ENCODE measurements at regions not wholly inside any gene's neighbourhood (a gene's known extent, or its start where the extent isn't known, plus 50 kb on each side); places are given as distances from the start of the nearest gene placed in this dataset.

DNA sequence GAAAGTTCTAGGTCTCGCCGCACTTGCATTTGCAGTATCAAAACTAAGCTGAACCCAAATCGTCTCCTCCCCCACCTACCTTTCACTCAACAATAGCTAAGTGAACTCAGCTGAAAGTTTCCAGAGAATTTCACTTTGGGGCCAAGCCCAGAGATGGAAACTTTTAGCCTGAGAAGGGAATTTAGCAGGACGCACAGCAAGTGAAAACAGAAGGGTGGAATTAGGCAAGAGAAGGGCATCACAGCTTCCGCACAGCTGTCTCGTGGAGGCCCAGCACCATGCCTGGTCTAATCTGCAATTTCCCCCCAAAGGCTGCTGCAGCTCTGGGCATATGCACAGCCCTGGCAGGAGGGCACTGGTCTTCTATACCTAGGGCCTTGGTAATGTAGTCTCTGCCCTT, 262.0 kb downstream of the TNS1 start:
- Histone ChIP-seq H3K36me3 (ENCODE audit: control insufficient read depth in 4 of 4, insufficient read depth in 4 of 4, low read length in 4 of 4) (peaks cover 0 to 2% (median 0%) of the 10 kb centered on the region in 4 donors), H3K27ac (ENCODE audit: low read depth in 1 of 2, low read length in 1 of 2) (no peak overlapping the region), H3K4me1 (ENCODE audit: control insufficient read depth in 5 of 5, insufficient read depth in 5 of 5, low read length in 5 of 5) (peaks cover 0 to 15% (median 4%) of the 10 kb centered on the region in 5 donors), H3K27me3 (ENCODE audit: control insufficient read depth in 3 of 3, insufficient read depth in 3 of 3, low read length in 2 of 3) (no peaks in the 10 kb centered on the region), H3K9me3 (ENCODE audit: control insufficient read depth in 4 of 4, insufficient read depth in 3 of 4, low read length in 3 of 4) (peaks cover 0 to 2% (median 0%) of the 10 kb centered on the region in 4 donors), H3K4me3 (no peak overlapping the region), H3K9ac (ENCODE audit: insufficient read depth in 1 of 2, low read length in 2 of 2) (no peak overlapping the region)
- DNase-seq (no peak), ATAC-seq (ENCODE audit: insufficient read depth, low FRiP score) (no peak)
- 82 to 89% methylated on average over 6 of the region's 6 CpGs for WGBS, 2 donors
- TF ChIP-seq, protein P1, sequence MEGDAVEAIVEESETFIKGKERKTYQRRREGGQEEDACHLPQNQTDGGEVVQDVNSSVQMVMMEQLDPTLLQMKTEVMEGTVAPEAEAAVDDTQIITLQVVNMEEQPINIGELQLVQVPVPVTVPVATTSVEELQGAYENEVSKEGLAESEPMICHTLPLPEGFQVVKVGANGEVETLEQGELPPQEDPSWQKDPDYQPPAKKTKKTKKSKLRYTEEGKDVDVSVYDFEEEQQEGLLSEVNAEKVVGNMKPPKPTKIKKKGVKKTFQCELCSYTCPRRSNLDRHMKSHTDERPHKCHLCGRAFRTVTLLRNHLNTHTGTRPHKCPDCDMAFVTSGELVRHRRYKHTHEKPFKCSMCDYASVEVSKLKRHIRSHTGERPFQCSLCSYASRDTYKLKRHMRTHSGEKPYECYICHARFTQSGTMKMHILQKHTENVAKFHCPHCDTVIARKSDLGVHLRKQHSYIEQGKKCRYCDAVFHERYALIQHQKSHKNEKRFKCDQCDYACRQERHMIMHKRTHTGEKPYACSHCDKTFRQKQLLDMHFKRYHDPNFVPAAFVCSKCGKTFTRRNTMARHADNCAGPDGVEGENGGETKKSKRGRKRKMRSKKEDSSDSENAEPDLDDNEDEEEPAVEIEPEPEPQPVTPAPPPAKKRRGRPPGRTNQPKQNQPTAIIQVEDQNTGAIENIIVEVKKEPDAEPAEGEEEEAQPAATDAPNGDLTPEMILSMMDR (IDR thresholded peaks at IDR 0.05; ENCODE audit: control extremely low read depth, extremely low read depth), result no peak

DNA sequence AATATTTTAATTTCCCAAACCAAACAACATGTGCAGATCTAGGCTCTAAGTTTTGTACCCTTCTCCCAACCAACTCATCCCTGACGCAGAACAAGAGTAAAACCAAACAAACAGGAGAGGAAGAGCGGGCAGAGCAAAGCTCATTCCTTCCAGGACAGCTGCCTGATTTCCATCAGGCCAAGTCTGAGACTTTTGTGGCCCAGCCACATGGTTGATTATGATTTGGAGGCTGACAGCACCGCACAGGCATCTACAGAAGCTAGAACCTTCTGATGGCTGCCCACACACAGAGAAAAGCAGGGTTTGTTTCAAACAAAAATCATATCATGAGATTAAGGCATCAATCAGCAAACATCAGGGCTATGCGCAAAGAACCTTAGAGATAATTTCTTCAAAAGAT, 262.6 kb downstream of the TNS1 start:
- no peak for ATAC-seq (ENCODE audit: insufficient read depth, low FRiP score)
- peaks cover 0 to 15% (median 4%) of the 10 kb centered on the region in 5 donors for H3K4me1 ChIP-seq (ENCODE audit: control insufficient read depth in 5 of 5, insufficient read depth in 5 of 5, low read length in 5 of 5)
- DNase-seq, result no peak
- TF ChIP-seq, protein P1 (IDR thresholded peaks at IDR 0.05; ENCODE audit: control extremely low read depth, extremely low read depth), result no peak
- H3K4me3 ChIP-seq, result no peak overlapping the region
- H3K9ac ChIP-seq (ENCODE audit: insufficient read depth in 1 of 2, low read length in 2 of 2), result no peak overlapping the region
- H3K27ac ChIP-seq (ENCODE audit: low read depth in 1 of 2, low read length in 1 of 2), result no peak overlapping the region
- WGBS, 2 donors, result 86 to 92% methylated on average over 4 of the region's 4 CpGs
- no peaks in the 10 kb centered on the region for H3K27me3 ChIP-seq (ENCODE audit: control insufficient read depth in 3 of 3, insufficient read depth in 3 of 3, low read length in 2 of 3)
- peaks cover 0 to 1% (median 0%) of the 10 kb centered on the region in 4 donors for H3K9me3 ChIP-seq (ENCODE audit: control insufficient read depth in 4 of 4, insufficient read depth in 3 of 4, low read length in 3 of 4)
- H3K36me3 ChIP-seq (ENCODE audit: control insufficient read depth in 4 of 4, insufficient read depth in 4 of 4, low read length in 4 of 4), result peaks cover 0 to 2% (median 0%) of the 10 kb centered on the region in 4 donors

DNA sequence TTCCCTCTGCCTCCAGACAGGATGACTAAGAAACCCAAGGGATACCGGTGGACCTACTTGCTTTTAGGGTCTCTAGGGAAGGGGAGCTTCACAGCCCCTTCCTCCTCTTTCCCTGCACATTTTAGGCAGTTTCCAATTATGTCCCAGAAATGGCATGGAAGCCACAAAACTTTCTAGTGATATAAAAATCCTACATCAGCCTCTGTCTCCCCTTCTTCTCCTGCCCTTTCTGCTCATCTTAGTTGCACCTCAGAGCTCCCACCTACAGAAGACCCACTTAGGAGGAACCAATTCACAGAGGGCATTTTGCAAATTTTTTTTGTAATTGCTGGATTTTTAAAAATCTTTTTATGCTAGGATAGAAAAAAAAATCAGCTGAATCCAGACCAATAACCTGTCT, 263.1 kb downstream of the TNS1 start:
- H3K4me3 ChIP-seq, result no peak overlapping the region
- H3K36me3 ChIP-seq (ENCODE audit: control insufficient read depth in 4 of 4, insufficient read depth in 4 of 4, low read length in 4 of 4), result peaks cover 0 to 2% (median 0%) of the 10 kb centered on the region in 4 donors
- TF ChIP-seq, protein P1 (IDR thresholded peaks at IDR 0.05; ENCODE audit: control extremely low read depth, extremely low read depth), result no peak
- H3K4me1 ChIP-seq (ENCODE audit: control insufficient read depth in 5 of 5, insufficient read depth in 5 of 5, low read length in 5 of 5), result peaks cover 0 to 15% (median 4%) of the 10 kb centered on the region in 5 donors
- no peak overlapping the region for H3K27ac ChIP-seq (ENCODE audit: low read depth in 1 of 2, low read length in 1 of 2)
- ATAC-seq (ENCODE audit: insufficient read depth, low FRiP score) (no peak), DNase-seq (no peak)
- 93 to 100% methylated on average over 1 of the region's 1 CpG for WGBS, 2 donors
- H3K9me3 ChIP-seq (ENCODE audit: control insufficient read depth in 4 of 4, insufficient read depth in 3 of 4, low read length in 3 of 4), result no peaks in the 10 kb centered on the region
- no peaks in the 10 kb centered on the region for H3K27me3 ChIP-seq (ENCODE audit: control insufficient read depth in 3 of 3, insufficient read depth in 3 of 3, low read length in 2 of 3)
- no peak overlapping the region for H3K9ac ChIP-seq (ENCODE audit: insufficient read depth in 1 of 2, low read length in 2 of 2)

DNA sequence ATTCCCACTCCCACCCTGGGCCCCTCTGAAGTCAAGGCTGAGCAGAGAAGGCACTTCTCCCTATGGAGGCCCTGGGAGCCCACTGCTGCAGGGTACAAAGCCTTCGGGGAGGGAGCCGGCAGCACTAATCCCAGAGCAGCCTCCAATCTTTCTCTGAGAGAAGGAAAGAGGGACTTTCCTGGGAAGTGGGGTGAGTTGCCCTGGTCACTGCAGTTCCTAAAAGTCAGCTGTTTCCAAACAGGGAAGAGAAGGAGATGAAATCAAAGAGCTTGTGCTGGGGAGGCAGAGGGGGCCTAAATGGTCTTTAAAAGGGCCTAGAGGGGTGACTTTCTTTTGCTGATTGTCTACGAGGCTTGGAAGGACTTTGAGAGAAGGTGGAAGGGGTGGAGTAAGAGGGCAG, 264.7 kb downstream of the TNS1 start:
- TF ChIP-seq, protein P1 (IDR thresholded peaks at IDR 0.05; ENCODE audit: control extremely low read depth, extremely low read depth), result no peak
- H3K36me3 ChIP-seq (ENCODE audit: control insufficient read depth in 4 of 4, insufficient read depth in 4 of 4, low read length in 4 of 4), result peaks cover 0 to 2% (median 0%) of the 10 kb centered on the region in 4 donors
- WGBS, 2 donors, result 88 to 89% methylated on average over 3 of the region's 3 CpGs
- no peak overlapping the region for H3K9ac ChIP-seq (ENCODE audit: insufficient read depth in 1 of 2, low read length in 2 of 2)
- no peak for ATAC-seq (ENCODE audit: insufficient read depth, low FRiP score)
- H3K27ac ChIP-seq (ENCODE audit: low read depth in 1 of 2, low read length in 1 of 2), result no peak overlapping the region
- peaks cover 3 to 6% (median 4%) of the 10 kb centered on the region in 5 donors for H3K4me1 ChIP-seq (ENCODE audit: control insufficient read depth in 5 of 5, insufficient read depth in 5 of 5, low read length in 5 of 5)
- H3K27me3 ChIP-seq (ENCODE audit: control insufficient read depth in 3 of 3, insufficient read depth in 3 of 3, low read length in 2 of 3), result no peaks in the 10 kb centered on the region
- H3K9me3 ChIP-seq (ENCODE audit: control insufficient read depth in 4 of 4, insufficient read depth in 3 of 4, low read length in 3 of 4), result no peaks in the 10 kb centered on the region
- no peak for DNase-seq
- H3K4me3 ChIP-seq, result no peak overlapping the region
